Endothelial cell of umbilical vein (primary cell): ENCODE measurements at regions not wholly inside any gene's neighbourhood (a gene's known extent, or its start where the extent isn't known, plus 50 kb on each side); places are given as distances from the start of the nearest gene placed in this dataset.

ENCODE experiments used
- BruUV-seq: library from RNA; stranded (reverse); fragments of 400-500 nt; replicated peaks from 2 replicates; lab custom pipeline; 2021; lab: Mats Ljungman, UMichigan
- CTCF ChIA-PET: fragments of 300-600, 350-600 bp; sonication (Branson Sonifier 250); formaldehyde crosslinking; loops from one replicate; lab custom pipeline; 2021; ENCODE audit warnings: antibody characterized with exemption, inconsistent platforms; lab: Charles Lee
- POLR2A ChIA-PET: fragments of 300-600, 350-600 bp; sonication (Branson Sonifier 250); formaldehyde crosslinking; loops from one replicate; lab custom pipeline; 2021; ENCODE audit warnings: antibody characterized with exemption, inconsistent platforms; lab: Charles Lee
- DNase-seq: peaks from one replicate; pipeline ENCODE4 v3.0.0-alpha.2; 2011; ENCODE audit warnings: low read depth, low spot score
- FAIRE-seq: peaks from 2 replicates; lab custom pipeline; 2011; peaks lifted over from hg19 to GRCh38; lab: Jason Lieb, UNC
- H2AFZ ChIP-seq: 2 replicates; pipeline ENCODE4 v1.6.0; 2012; ENCODE audit warnings: low read depth, low read length, control low read depth, inconsistent platforms
- H3K27ac ChIP-seq: 2 replicates; pipeline ENCODE4 v1.5.1; 2011; ENCODE audit warnings: low read depth, mild to moderate bottlenecking, control low read depth, low read length, moderate library complexity; ENCODE audit not compliant: insufficient read depth
- H3K27me3 ChIP-seq, 2 experiments: 2 replicates each; pipeline versions ENCODE4 v1.6.0 to v1.6.1; 2011; ENCODE audit warnings: low read length in 2 of 2, mixed read lengths in 1 of 2; ENCODE audit not compliant: control insufficient read depth in 2 of 2, insufficient read depth in 2 of 2
- H3K36me3 ChIP-seq, 2 experiments: 2 replicates in 1 of 2; 3 replicates in 1 of 2; pipeline ENCODE4 v1.5.1; 2011; ENCODE audit warnings: low read length in 2 of 2, mild to moderate bottlenecking in 1 of 2, moderate library complexity in 1 of 2; ENCODE audit not compliant: control insufficient read depth in 2 of 2, insufficient read depth in 2 of 2; ENCODE audit errors: extremely low read depth in 1 of 2
- H3K4me1 ChIP-seq: 3 replicates; pipeline ENCODE4 v1.5.1; 2011; ENCODE audit warnings: mild to moderate bottlenecking, low read length; ENCODE audit not compliant: control insufficient read depth, insufficient read depth; ENCODE audit errors: extremely low read depth
- H3K4me2 ChIP-seq: 2 replicates; pipeline ENCODE4 v1.6.1; 2011; ENCODE audit warnings: low read length, control low read depth, mixed read lengths; ENCODE audit not compliant: insufficient read depth
- H3K4me3 ChIP-seq, 3 experiments: fragments of 200-600 bp in 1 of 3; sonication (generic), shearing (Covaris generic) in 1 of 3; replicated peaks in 1 of 3; 2 replicates each; pipeline ENCODE4 v1.5.1; 2011 to 2016; ENCODE audit warnings: control low read depth in 3 of 3, low read length in 3 of 3, mild to moderate bottlenecking in 2 of 3, inconsistent platforms in 1 of 3, low read depth in 1 of 3, moderate library complexity in 1 of 3; ENCODE audit not compliant: insufficient read depth in 1 of 3
- H3K79me2 ChIP-seq: 2 replicates; pipeline ENCODE4 v1.6.0; 2012; ENCODE audit warnings: low read length, inconsistent platforms; ENCODE audit not compliant: control insufficient read depth, insufficient read depth
- H3K9ac ChIP-seq: replicated peaks from 2 replicates; pipeline ENCODE3; 2011; ENCODE audit warnings: low read length, control low read depth; ENCODE audit not compliant: insufficient read depth; ENCODE audit errors: extremely low read depth
- H3K9me1 ChIP-seq: replicated peaks from 3 replicates; pipeline ENCODE4 v1.6.0; 2011; ENCODE audit warnings: mild to moderate bottlenecking, low read length; ENCODE audit not compliant: control insufficient read depth, insufficient read depth; ENCODE audit errors: extremely low read depth
- H3K9me3 ChIP-seq: replicated peaks from 2 replicates; pipeline ENCODE4 v1.5.1; 2012; ENCODE audit warnings: low read length, inconsistent platforms; ENCODE audit not compliant: control insufficient read depth, insufficient read depth
- H4K20me1 ChIP-seq: replicated peaks from 2 replicates; pipeline ENCODE3; 2011; ENCODE audit warnings: mild to moderate bottlenecking, low read length; ENCODE audit not compliant: control insufficient read depth, insufficient read depth; ENCODE audit errors: extremely low read depth
- EZH2 ChIP-seq: IDR thresholded peaks from 2 replicates; pipeline ENCODE4 v1.6.1; 2012; ENCODE audit warnings: borderline replicate concordance, low read depth, mild to moderate bottlenecking, moderate library complexity, low read length, inconsistent platforms; ENCODE audit not compliant: severe bottlenecking
- FOS ChIP-seq: IDR thresholded peaks from 2 replicates; pipeline ENCODE4 v1.6.1; 2011; ENCODE audit warnings: mild to moderate bottlenecking, low read length, moderate library complexity, borderline replicate concordance; ENCODE audit not compliant: insufficient read depth
- GATA2 ChIP-seq: IDR thresholded peaks from 2 replicates; pipeline ENCODE4 v1.7.0; 2011; ENCODE audit warnings: low read depth, mild to moderate bottlenecking, moderate library complexity, mixed read lengths, low read length; ENCODE audit not compliant: insufficient read length, insufficient read depth
- JUN ChIP-seq: IDR thresholded peaks from 2 replicates; pipeline ENCODE4 v1.6.1; 2011; ENCODE audit warnings: borderline replicate concordance, low read depth; ENCODE audit not compliant: insufficient read length, insufficient read depth
- MYC ChIP-seq: IDR thresholded peaks from one replicate; pipeline ENCODE4 v1.6.1; 2011; ENCODE audit warnings: mild to moderate bottlenecking, low read depth, low read length
- POLR2A ChIP-seq: IDR thresholded peaks from 2 replicates; pipeline ENCODE4 v1.6.1; 2012; ENCODE audit warnings: low read depth, mild to moderate bottlenecking, control low read depth, low read length
- POLR2AphosphoS5 ChIP-seq: IDR thresholded peaks from 2 replicates; pipeline ENCODE4 v1.6.1; 2012; ENCODE audit warnings: low read depth, mild to moderate bottlenecking, control low read depth, low read length, moderate library complexity; ENCODE audit not compliant: insufficient read depth
- dilution Hi-C: fragments of 300-500 bp; cut with MboI; formaldehyde crosslinking; loops from one replicate; pipeline ENCODE4 v1.15.0; 2019; ENCODE audit warnings: low sequenced_read_pairs; ENCODE audit not compliant: extremely low pct_ligation_motif_present
- intact Hi-C: fragments of 100-400 bp; cut with micrococcal nuclease; formaldehyde crosslinking; loops from one replicate; pipeline ENCODE4 v1.10.0; 2022
- TF ChIP-seq, protein P1 (sequence below): IDR thresholded peaks from 2 replicates; pipeline ENCODE4 v1.6.1; 2011; ENCODE audit not compliant: insufficient read depth, insufficient read length
- TF ChIP-seq, protein P2 (sequence below), 2 donors: IDR thresholded peaks; 1 replicate in 1 of 2; 2 replicates in 1 of 2; pipeline ENCODE4 v1.5.1; 2011; ENCODE audit warnings: low read length in 2 of 2, mild to moderate bottlenecking in 2 of 2, moderate library complexity in 2 of 2, control low read depth in 1 of 2, inconsistent platforms in 1 of 2, low read depth in 1 of 2; ENCODE audit not compliant: insufficient read depth in 1 of 2; ENCODE audit errors: extremely low read depth in 1 of 2

DNA sequence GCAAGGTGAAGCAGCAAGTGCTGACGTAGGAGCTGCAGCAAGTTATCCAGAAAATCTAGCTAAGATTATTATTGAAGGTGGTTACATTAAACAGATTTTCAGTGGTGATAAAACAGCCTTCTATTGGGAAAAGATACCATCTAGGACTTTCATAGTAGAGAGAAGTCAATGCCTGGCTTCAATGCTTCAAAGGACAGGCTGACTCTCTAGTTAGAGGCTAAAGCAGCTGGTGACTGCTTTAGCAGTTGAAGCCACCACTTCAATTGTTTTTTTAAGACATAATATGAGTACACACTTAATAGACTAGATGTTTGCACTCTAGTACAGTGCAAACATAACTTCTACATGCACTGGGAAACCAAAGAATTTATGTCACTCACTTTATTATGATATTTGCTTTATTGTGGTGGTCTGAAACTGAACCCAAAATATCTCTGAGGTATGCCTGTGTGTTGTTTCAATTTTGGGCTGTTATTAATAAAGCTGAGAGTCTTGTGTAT, 1026.9 kb upstream of the FOXG1 start:
- Histone ChIP-seq H3K9ac (no peak overlapping the region), H3K4me1 (no peaks in the 10 kb centered on the region), H3K79me2 (no peaks in the 10 kb centered on the region), H3K27ac (no peak overlapping the region), H3K4me3 (no peak overlapping the region), H3K9me1 (no peaks in the 10 kb centered on the region), H4K20me1 (no peaks in the 10 kb centered on the region), H3K4me2 (no peak overlapping the region), H3K27me3 (no peaks in the 10 kb centered on the region), H3K9me3 (no peaks in the 10 kb centered on the region), H2AFZ (no peak overlapping the region), H3K36me3 (no peaks in the 10 kb centered on the region)
- TF ChIP-seq JUN: no peak
- TF ChIP-seq, protein P1, sequence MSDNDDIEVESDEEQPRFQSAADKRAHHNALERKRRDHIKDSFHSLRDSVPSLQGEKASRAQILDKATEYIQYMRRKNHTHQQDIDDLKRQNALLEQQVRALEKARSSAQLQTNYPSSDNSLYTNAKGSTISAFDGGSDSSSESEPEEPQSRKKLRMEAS: no peak
- TF ChIP-seq, protein P2, sequence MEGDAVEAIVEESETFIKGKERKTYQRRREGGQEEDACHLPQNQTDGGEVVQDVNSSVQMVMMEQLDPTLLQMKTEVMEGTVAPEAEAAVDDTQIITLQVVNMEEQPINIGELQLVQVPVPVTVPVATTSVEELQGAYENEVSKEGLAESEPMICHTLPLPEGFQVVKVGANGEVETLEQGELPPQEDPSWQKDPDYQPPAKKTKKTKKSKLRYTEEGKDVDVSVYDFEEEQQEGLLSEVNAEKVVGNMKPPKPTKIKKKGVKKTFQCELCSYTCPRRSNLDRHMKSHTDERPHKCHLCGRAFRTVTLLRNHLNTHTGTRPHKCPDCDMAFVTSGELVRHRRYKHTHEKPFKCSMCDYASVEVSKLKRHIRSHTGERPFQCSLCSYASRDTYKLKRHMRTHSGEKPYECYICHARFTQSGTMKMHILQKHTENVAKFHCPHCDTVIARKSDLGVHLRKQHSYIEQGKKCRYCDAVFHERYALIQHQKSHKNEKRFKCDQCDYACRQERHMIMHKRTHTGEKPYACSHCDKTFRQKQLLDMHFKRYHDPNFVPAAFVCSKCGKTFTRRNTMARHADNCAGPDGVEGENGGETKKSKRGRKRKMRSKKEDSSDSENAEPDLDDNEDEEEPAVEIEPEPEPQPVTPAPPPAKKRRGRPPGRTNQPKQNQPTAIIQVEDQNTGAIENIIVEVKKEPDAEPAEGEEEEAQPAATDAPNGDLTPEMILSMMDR (IDR thresholded peaks at IDR 0.05; ENCODE audit: extremely low read depth in 1 of 2, insufficient read depth in 1 of 2, low read depth in 1 of 2, low read length in 2 of 2): no peak
- no peak for TF ChIP-seq POLR2A
- no peak for TF ChIP-seq FOS
- intact Hi-C loops: no loop called here
- POLR2A ChIA-PET: no interaction called here
- FAIRE-seq: no peak
- CTCF ChIA-PET: interaction anchor here (2.6 kb wide), 1 partner anchor 8 kb away, joined by 8 read pairs; no protein-coding TSS in a partner anchor
- DNase-seq: no peak
- dilution Hi-C loops: no loop called here
- BruUV-seq: no TSS peak

DNA sequence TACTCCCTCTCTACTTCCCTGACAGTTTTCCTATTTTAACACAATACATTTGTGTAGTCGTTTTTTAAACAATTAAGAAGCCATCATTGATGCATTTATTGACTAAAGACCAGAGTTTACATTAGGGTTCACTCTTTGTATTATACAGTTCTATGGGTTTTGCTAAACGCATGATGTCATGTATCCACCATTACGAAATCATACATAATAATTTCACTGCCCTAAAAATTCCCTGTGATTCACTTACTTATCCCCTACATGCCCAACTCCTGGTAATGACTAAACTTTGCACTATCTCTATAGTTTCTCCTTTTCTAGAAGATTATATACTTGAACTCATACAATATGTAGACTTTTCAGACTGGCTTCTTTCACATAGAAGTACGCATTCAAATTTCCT, 1016.5 kb upstream of the FOXG1 start:
- BruUV-seq: no TSS peak
- Histone ChIP-seq H3K79me2 (no peaks in the 10 kb centered on the region), H3K4me2 (no peak overlapping the region), H3K4me3 (no peak overlapping the region), H3K9me1 (no peaks in the 10 kb centered on the region), H3K27me3 (no peaks in the 10 kb centered on the region), H4K20me1 (no peaks in the 10 kb centered on the region), H3K27ac (no peak overlapping the region), H3K4me1 (no peaks in the 10 kb centered on the region), H3K9ac (no peak overlapping the region), H3K9me3 (no peaks in the 10 kb centered on the region), H3K36me3 (no peaks in the 10 kb centered on the region), H2AFZ (no peak overlapping the region)
- no peak for FAIRE-seq
- ChIA-PET POLR2A (no interaction called here), CTCF (no interaction called here)
- no peak for DNase-seq
- intact Hi-C loops: no loop called here
- TF ChIP-seq GATA2 (no peak), MYC (no peak), POLR2AphosphoS5 (no peak), JUN (no peak), POLR2A (no peak), EZH2 (no peak), FOS (no peak)
- TF ChIP-seq, protein P2 (IDR thresholded peaks at IDR 0.05; ENCODE audit: extremely low read depth in 1 of 2, insufficient read depth in 1 of 2, low read depth in 1 of 2, low read length in 2 of 2): no peak
- TF ChIP-seq, protein P1: no peak
- dilution Hi-C loops: no loop called here
